ENCODE measurements at regions not wholly inside any gene's neighbourhood (a gene's known extent, or its start where the extent isn't known, plus 50 kb on each side); places are given as distances from the start of the nearest gene placed in this dataset.

GRCh38 chr2:16156411-16156810 lies 216.1 kb downstream of the MYCN start:
- DNase-seq (ENCODE audit: low read depth): no peak
- no peak for TF ChIP-seq CTCF (IDR thresholded peaks at IDR 0.05; ENCODE audit: insufficient read depth, low read depth, low read length, missing control alignments)

GRCh38 chr2:16155766-16156165 lies 215.4 kb downstream of the MYCN start:
- DNase-seq (ENCODE audit: low read depth): no peak
- TF ChIP-seq CTCF (IDR thresholded peaks at IDR 0.05; ENCODE audit: insufficient read depth, low read depth, low read length, missing control alignments): no peak
- no peak overlapping the region for H3K4me3 ChIP-seq (ENCODE audit: low read length)

More at GRCh38 chr2:16156411-16156810, 216.1 kb downstream of the MYCN start:
- H3K4me3 ChIP-seq (ENCODE audit: low read length): no peak overlapping the region

GRCh38 chr2:16155366-16155765 lies 215.0 kb downstream of the MYCN start:
- no peak for TF ChIP-seq CTCF (IDR thresholded peaks at IDR 0.05; ENCODE audit: insufficient read depth, low read depth, low read length, missing control alignments)
- no peak overlapping the region for H3K4me3 ChIP-seq (ENCODE audit: low read length)
- no peak for DNase-seq (ENCODE audit: low read depth)

- DNase-seq (ENCODE audit: low read depth): no peak
- no peak for TF ChIP-seq CTCF (IDR thresholded peaks at IDR 0.05; ENCODE audit: insufficient read depth, low read depth, low read length, missing control alignments)
- no peak overlapping the region for H3K4me3 ChIP-seq (ENCODE audit: low read length)
Observed at GRCh38 chr2:16154501-16155280, 214.3 kb downstream of the MYCN start.

- no peak for DNase-seq (ENCODE audit: low read depth)
- TF ChIP-seq CTCF (IDR thresholded peaks at IDR 0.05; ENCODE audit: insufficient read depth, low read depth, low read length, missing control alignments): no peak
- H3K4me3 ChIP-seq (ENCODE audit: low read length): no peak overlapping the region
Observed at GRCh38 chr2:16154061-16154460, 213.7 kb downstream of the MYCN start.

GRCh38 chr2:16153754-16154035 lies 213.3 kb downstream of the MYCN start:
- H3K4me3 ChIP-seq (ENCODE audit: low read length): no peak overlapping the region
- no peak for DNase-seq (ENCODE audit: low read depth)
- TF ChIP-seq CTCF (IDR thresholded peaks at IDR 0.05; ENCODE audit: insufficient read depth, low read depth, low read length, missing control alignments): no peak

Measured in epithelial cell of esophagus (primary cell).